ENCODE measurements at regions not wholly inside any gene's neighbourhood (a gene's known extent, or its start where the extent isn't known, plus 50 kb on each side); places are given as distances from the start of the nearest gene placed in this dataset.

- no peak for DNase-seq (ENCODE audit: low spot score)
- intact Hi-C loops (cut with micrococcal nuclease; ENCODE audit: unreplicated experiment), result no loop called here
- CTCF ChIA-PET, result no interaction called here
These were observed 904.2 kb upstream of the MIR17HG start for GRCh38 chr13:90443268-90443667.

GRCh38 chr13:90444232-90444631 is 903.3 kb upstream of the MIR17HG start:
- ChIA-PET POLR2A (ENCODE audit: low non-redundant PET) (no interaction called here), CTCF (no interaction called here)
- Histone ChIP-seq H3K9me3 (ENCODE audit: low read depth, low read length, poor library complexity, severe bottlenecking) (no peaks in the 10 kb centered on the region), H3K4me1 (ENCODE audit: insufficient read depth, low read length, poor library complexity, severe bottlenecking) (no peaks in the 10 kb centered on the region), H3K27ac (ENCODE audit: low read depth, low read length, poor library complexity, severe bottlenecking) (no peak overlapping the region), H3K36me3 (ENCODE audit: insufficient read depth, low read length, poor library complexity, severe bottlenecking) (no peaks in the 10 kb centered on the region), H3K27me3 (replicated peaks; ENCODE audit: insufficient read depth, low read depth, low read length, poor library complexity) (no peaks in the 10 kb centered on the region), H3K4me3 (ENCODE audit: low read depth, low read length, poor library complexity, severe bottlenecking) (no peak overlapping the region)
- TF ChIP-seq CTCF (conservative IDR thresholded peaks at IDR 0.05; ENCODE audit: low read depth, low read length), result no peak
- TF ChIP-seq EZH2 (IDR thresholded peaks at IDR 0.05; ENCODE audit: borderline replicate concordance, low read depth, low read length, poor library complexity, severe bottlenecking), result no peak
- no TSS peak for BruUV-seq (replicated peaks)
- no peak for DNase-seq (ENCODE audit: low spot score)
- intact Hi-C loops (cut with micrococcal nuclease; ENCODE audit: unreplicated experiment), result no loop called here

More at GRCh38 chr13:90443268-90443667, 904.2 kb upstream of the MIR17HG start:
- Histone ChIP-seq H3K4me1 (ENCODE audit: insufficient read depth, low read length, poor library complexity, severe bottlenecking) (no peaks in the 10 kb centered on the region), H3K27me3 (replicated peaks; ENCODE audit: insufficient read depth, low read depth, low read length, poor library complexity) (no peaks in the 10 kb centered on the region), H3K36me3 (ENCODE audit: insufficient read depth, low read length, poor library complexity, severe bottlenecking) (no peaks in the 10 kb centered on the region), H3K27ac (ENCODE audit: low read depth, low read length, poor library complexity, severe bottlenecking) (no peak overlapping the region), H3K9me3 (ENCODE audit: low read depth, low read length, poor library complexity, severe bottlenecking) (no peaks in the 10 kb centered on the region), H3K4me3 (ENCODE audit: low read depth, low read length, poor library complexity, severe bottlenecking) (no peak overlapping the region)
- BruUV-seq (replicated peaks), result no TSS peak
- TF ChIP-seq CTCF (conservative IDR thresholded peaks at IDR 0.05; ENCODE audit: low read depth, low read length), result no peak
- POLR2A ChIA-PET (ENCODE audit: low non-redundant PET), result no interaction called here

GRCh38 chr13:90445179-90445578 is 902.3 kb upstream of the MIR17HG start:
- BruUV-seq (replicated peaks), result no TSS peak
- no peaks in the 10 kb centered on the region for H3K36me3 ChIP-seq (ENCODE audit: insufficient read depth, low read length, poor library complexity, severe bottlenecking)
- ChIA-PET CTCF (no interaction called here), POLR2A (ENCODE audit: low non-redundant PET) (no interaction called here)
- no peaks in the 10 kb centered on the region for H3K4me1 ChIP-seq (ENCODE audit: insufficient read depth, low read length, poor library complexity, severe bottlenecking)
- no peak overlapping the region for H3K27ac ChIP-seq (ENCODE audit: low read depth, low read length, poor library complexity, severe bottlenecking)
- no peak overlapping the region for H3K4me3 ChIP-seq (ENCODE audit: low read depth, low read length, poor library complexity, severe bottlenecking)
- no peak for TF ChIP-seq CTCF (conservative IDR thresholded peaks at IDR 0.05; ENCODE audit: low read depth, low read length)
- TF ChIP-seq EZH2 (IDR thresholded peaks at IDR 0.05; ENCODE audit: borderline replicate concordance, low read depth, low read length, poor library complexity, severe bottlenecking), result no peak
- no peaks in the 10 kb centered on the region for H3K27me3 ChIP-seq (replicated peaks; ENCODE audit: insufficient read depth, low read depth, low read length, poor library complexity)
- peak; percentile 68 for DNase-seq (ENCODE audit: low spot score)
- no peaks in the 10 kb centered on the region for H3K9me3 ChIP-seq (ENCODE audit: low read depth, low read length, poor library complexity, severe bottlenecking)
- intact Hi-C loops (cut with micrococcal nuclease; ENCODE audit: unreplicated experiment), result no loop called here

Data from A673 (cell line).